ENCODE measurements at regions not wholly inside any gene's neighbourhood (a gene's known extent, or its start where the extent isn't known, plus 50 kb on each side); places are given as distances from the start of the nearest gene placed in this dataset.

DNA sequence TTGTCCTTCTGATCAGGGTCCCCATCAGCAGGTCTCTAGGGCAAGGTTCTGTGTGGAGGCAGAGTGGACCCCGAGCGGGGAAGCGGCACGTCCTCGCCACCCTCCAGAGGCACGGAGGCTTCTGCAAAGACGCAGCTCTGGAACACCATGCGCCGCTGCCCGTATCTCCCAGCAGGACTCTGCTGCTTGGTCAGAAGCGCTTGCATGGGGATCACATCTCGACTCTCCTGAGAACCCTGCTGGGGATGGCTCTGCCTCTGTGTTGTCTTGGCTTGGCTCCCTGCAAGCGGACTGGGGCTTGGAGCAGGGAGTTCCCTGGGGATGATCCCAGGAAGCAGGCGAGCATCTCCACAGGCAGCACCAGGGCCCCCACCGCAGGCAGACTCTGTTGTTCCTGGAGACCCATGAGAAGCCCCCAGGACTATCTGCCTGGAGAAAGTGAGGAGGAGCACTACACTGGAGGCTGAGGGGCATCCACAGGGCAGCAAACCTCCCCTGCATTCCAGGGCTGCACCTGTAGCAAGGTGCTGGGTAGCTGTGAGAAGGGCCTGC, 520.5 kb downstream of the GLRX3 start:
- H3K23ac ChIP-seq (ENCODE audit: low read depth, low read length): no peak overlapping the region
- DNase-seq: no peak
- no peak for TF ChIP-seq POLR2A (IDR thresholded peaks at IDR 0.05; ENCODE audit: low read depth, low read length)
- TF ChIP-seq CHD1 (IDR thresholded peaks at IDR 0.05; ENCODE audit: low read depth, low read length): no peak
- TF ChIP-seq USF2 (IDR thresholded peaks at IDR 0.05; ENCODE audit: low read depth, low read length): no peak
- no peak for TF ChIP-seq BHLHE40 (IDR thresholded peaks at IDR 0.05; ENCODE audit: low read depth, low read length)
- no peak for TF ChIP-seq MAZ (IDR thresholded peaks at IDR 0.05; ENCODE audit: borderline replicate concordance, low read depth, low read length)
- no peak for TF ChIP-seq RCOR1 (IDR thresholded peaks at IDR 0.05; ENCODE audit: insufficient replicate concordance, low read length)
- TF ChIP-seq, protein P1, sequence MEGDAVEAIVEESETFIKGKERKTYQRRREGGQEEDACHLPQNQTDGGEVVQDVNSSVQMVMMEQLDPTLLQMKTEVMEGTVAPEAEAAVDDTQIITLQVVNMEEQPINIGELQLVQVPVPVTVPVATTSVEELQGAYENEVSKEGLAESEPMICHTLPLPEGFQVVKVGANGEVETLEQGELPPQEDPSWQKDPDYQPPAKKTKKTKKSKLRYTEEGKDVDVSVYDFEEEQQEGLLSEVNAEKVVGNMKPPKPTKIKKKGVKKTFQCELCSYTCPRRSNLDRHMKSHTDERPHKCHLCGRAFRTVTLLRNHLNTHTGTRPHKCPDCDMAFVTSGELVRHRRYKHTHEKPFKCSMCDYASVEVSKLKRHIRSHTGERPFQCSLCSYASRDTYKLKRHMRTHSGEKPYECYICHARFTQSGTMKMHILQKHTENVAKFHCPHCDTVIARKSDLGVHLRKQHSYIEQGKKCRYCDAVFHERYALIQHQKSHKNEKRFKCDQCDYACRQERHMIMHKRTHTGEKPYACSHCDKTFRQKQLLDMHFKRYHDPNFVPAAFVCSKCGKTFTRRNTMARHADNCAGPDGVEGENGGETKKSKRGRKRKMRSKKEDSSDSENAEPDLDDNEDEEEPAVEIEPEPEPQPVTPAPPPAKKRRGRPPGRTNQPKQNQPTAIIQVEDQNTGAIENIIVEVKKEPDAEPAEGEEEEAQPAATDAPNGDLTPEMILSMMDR (conservative IDR thresholded peaks at IDR 0.05; ENCODE audit: low read depth, low read length): no peak
- no peak for TF ChIP-seq MXI1 (IDR thresholded peaks at IDR 0.05; ENCODE audit: borderline replicate concordance, low read depth, low read length)
- no peak for TF ChIP-seq MAFK (IDR thresholded peaks at IDR 0.05; ENCODE audit: low read depth, low read length)
- TF ChIP-seq RFX5 (IDR thresholded peaks at IDR 0.05; ENCODE audit: low read depth, low read length): no peak
- no peak for TF ChIP-seq RAD21 (IDR thresholded peaks at IDR 0.05; ENCODE audit: low read length)
- TF ChIP-seq, protein P2, sequence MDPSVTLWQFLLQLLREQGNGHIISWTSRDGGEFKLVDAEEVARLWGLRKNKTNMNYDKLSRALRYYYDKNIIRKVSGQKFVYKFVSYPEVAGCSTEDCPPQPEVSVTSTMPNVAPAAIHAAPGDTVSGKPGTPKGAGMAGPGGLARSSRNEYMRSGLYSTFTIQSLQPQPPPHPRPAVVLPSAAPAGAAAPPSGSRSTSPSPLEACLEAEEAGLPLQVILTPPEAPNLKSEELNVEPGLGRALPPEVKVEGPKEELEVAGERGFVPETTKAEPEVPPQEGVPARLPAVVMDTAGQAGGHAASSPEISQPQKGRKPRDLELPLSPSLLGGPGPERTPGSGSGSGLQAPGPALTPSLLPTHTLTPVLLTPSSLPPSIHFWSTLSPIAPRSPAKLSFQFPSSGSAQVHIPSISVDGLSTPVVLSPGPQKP (IDR thresholded peaks at IDR 0.05; ENCODE audit: borderline replicate concordance, low read depth, low read length): no peak
- no peak for TF ChIP-seq FOS (IDR thresholded peaks at IDR 0.05; ENCODE audit: low read depth, low read length)
- no peak overlapping the region for H2BK20ac ChIP-seq (ENCODE audit: low read depth, low read length)
- no peaks in the 10 kb centered on the region for H3K9me1 ChIP-seq (ENCODE audit: insufficient read depth, low read length)
- no peak overlapping the region for H3K18ac ChIP-seq (ENCODE audit: low read depth, low read length)
- in situ Hi-C loops (cut with MboI; ENCODE audit: low sequenced_read_pairs) (no loop called here), dilution Hi-C loops (cut with HindIII; ENCODE audit: low sequenced_read_pairs, unreplicated experiment) (no loop called here), intact Hi-C loops (cut with micrococcal nuclease) (no loop called here)
- no peak overlapping the region for H3K4ac ChIP-seq (ENCODE audit: low read depth, low read length)
- no TSS peak for BruUV-seq (replicated peaks)
- no peak overlapping the region for H4K5ac ChIP-seq (ENCODE audit: low read depth, low read length)
- H4K20me1 ChIP-seq (ENCODE audit: insufficient read depth, low read length): no peaks in the 10 kb centered on the region
- H3K4me3 ChIP-seq (ENCODE audit: insufficient read depth, low read depth, low read length): no peak overlapping the region
- H3K4me2 ChIP-seq (ENCODE audit: low read depth, low read length): no peak overlapping the region
- no peak overlapping the region for H4K91ac ChIP-seq (ENCODE audit: insufficient read depth, low read depth, low read length)
- no peak overlapping the region for H3K9ac ChIP-seq (ENCODE audit: low read depth, low read length)
- no peak overlapping the region for H3K14ac ChIP-seq (replicated peaks; ENCODE audit: low read depth, low read length)
- WGBS, 2 experiments (ENCODE audit: extremely low coverage in 2 of 2, insufficient read length in 1 of 2): 50% methylated on average over 5 of the region's 15 CpGs; no CpG with 5 or more reads in 1 of the 2 experiments
- H3K56ac ChIP-seq (ENCODE audit: extremely low read depth, insufficient read depth, low read length): no peak overlapping the region
- H4K8ac ChIP-seq (ENCODE audit: low read depth in 2 of 2, low read length in 2 of 2): no peak overlapping the region
- no peak overlapping the region for H2AK9ac ChIP-seq (replicated peaks; ENCODE audit: low read depth, low read length, poor library complexity)
- no peaks in the 10 kb centered on the region for H3K36me3 ChIP-seq (ENCODE audit: control insufficient read depth, insufficient read depth, low read length)
- no peaks in the 10 kb centered on the region for H3K27me3 ChIP-seq (ENCODE audit: control insufficient read depth, insufficient read depth, low read length)
- H3K9me3 ChIP-seq (ENCODE audit: control insufficient read depth, insufficient read depth, low read length): peaks cover 61% of the 10 kb centered on the region
- H2BK120ac ChIP-seq (ENCODE audit: low read depth, low read length): no peak overlapping the region
- no peak overlapping the region for H2BK15ac ChIP-seq (ENCODE audit: low read depth, low read length)
- H2AFZ ChIP-seq (replicated peaks; ENCODE audit: low read length, poor library complexity): no peak overlapping the region
- no peak overlapping the region for H2BK5ac ChIP-seq (ENCODE audit: low read depth, low read length, poor library complexity, severe bottlenecking)
- ChIA-PET POLR2A (ENCODE audit: unreplicated experiment) (no interaction called here), CTCF (no interaction called here)
- H3K4me1 ChIP-seq (ENCODE audit: control insufficient read depth, insufficient read depth, low read length): no peaks in the 10 kb centered on the region
- ATAC-seq (ENCODE audit: low read depth): no peak
- H2AK5ac ChIP-seq (ENCODE audit: low read depth, low read length): no peak overlapping the region
- no peaks in the 10 kb centered on the region for H3K79me1 ChIP-seq (ENCODE audit: low read depth in 1 of 2, low read length in 2 of 2)
- no peak overlapping the region for H3K27ac ChIP-seq (ENCODE audit: insufficient read depth, low read length)
